ENCODE measurements at regions not wholly inside any gene's neighbourhood (a gene's known extent, or its start where the extent isn't known, plus 50 kb on each side); places are given as distances from the start of the nearest gene placed in this dataset.
"Not testable (repeated sequence)": the region's sequence is repeated elsewhere in the genome, so short reads cannot be mapped to it uniquely, and the experiment has no call there.

- DNase-seq (ENCODE audit: low spot score), result no peak
These were observed 74.0 kb downstream of the GATA3 start for GRCh38 chr10:8128511-8128910.

- DNase-seq (ENCODE audit: low spot score), result no peak
These were observed 75.0 kb downstream of the GATA3 start for GRCh38 chr10:8129438-8129837.

GRCh38 chr10:8130973-8131911, 76.8 kb downstream of the GATA3 start:
- no peak for DNase-seq (ENCODE audit: low spot score)

- DNase-seq (ENCODE audit: low spot score), result no peak
These were observed 78.7 kb downstream of the GATA3 start for GRCh38 chr10:8133146-8133545.

- no peak for DNase-seq (ENCODE audit: low spot score)
These were observed 82.2 kb downstream of the GATA3 start for GRCh38 chr10:8136736-8137135.

GRCh38 chr10:8137272-8137681, 82.8 kb downstream of the GATA3 start:
- DNase-seq (ENCODE audit: low spot score), result no peak

- DNase-seq (ENCODE audit: low spot score), result no peak
These were observed 83.2 kb downstream of the GATA3 start for GRCh38 chr10:8137726-8138125.

GRCh38 chr10:8138471-8138870, 84.0 kb downstream of the GATA3 start:
- no peak for DNase-seq (ENCODE audit: low spot score)

- no peak for DNase-seq (ENCODE audit: low spot score)
These were observed 90.0 kb downstream of the GATA3 start for GRCh38 chr10:8144496-8144895.

GRCh38 chr10:8146650-8147049, 92.2 kb downstream of the GATA3 start:
- no peak for DNase-seq (ENCODE audit: low spot score)

GRCh38 chr10:8149991-8150390, 95.5 kb downstream of the GATA3 start:
- DNase-seq (ENCODE audit: low spot score), result no peak

- no peak for DNase-seq (ENCODE audit: low spot score)
These were observed 96.0 kb downstream of the GATA3 start for GRCh38 chr10:8150401-8150905.

GRCh38 chr10:8151086-8151485, 96.6 kb downstream of the GATA3 start:
- DNase-seq (ENCODE audit: low spot score), result no peak

GRCh38 chr10:8156918-8157317, 102.4 kb downstream of the GATA3 start:
- DNase-seq (ENCODE audit: low spot score), result no peak

- DNase-seq (ENCODE audit: low spot score), result no peak
These were observed 103.9 kb downstream of the GATA3 start for GRCh38 chr10:8158193-8159071.

- DNase-seq (ENCODE audit: low spot score), result no peak
These were observed 105.1 kb downstream of the GATA3 start for GRCh38 chr10:8159341-8160165.

GRCh38 chr10:8163824-8164223, 109.3 kb downstream of the GATA3 start:
- DNase-seq (ENCODE audit: low spot score), result no peak

GRCh38 chr10:8164640-8165039, 110.2 kb downstream of the GATA3 start:
- DNase-seq (ENCODE audit: low spot score), result not testable (repeated sequence)

GRCh38 chr10:8168836-8169235, 114.3 kb downstream of the GATA3 start:
- no peak for DNase-seq (ENCODE audit: low spot score)

GRCh38 chr10:8171008-8171407, 116.5 kb downstream of the GATA3 start:
- DNase-seq (ENCODE audit: low spot score), result no peak

GRCh38 chr10:8172604-8173003, 118.1 kb downstream of the GATA3 start:
- no peak for DNase-seq (ENCODE audit: low spot score)
